HL-60 (cell line): ENCODE measurements at regions not wholly inside any gene's neighbourhood (a gene's known extent, or its start where the extent isn't known, plus 50 kb on each side); places are given as distances from the start of the nearest gene placed in this dataset.

ENCODE experiments used
- CTCF ChIP-seq: IDR thresholded peaks from one replicate; pipeline ENCODE4 v1.5.1; 2011; ENCODE audit warnings: low read length, control low read depth, inconsistent platforms; ENCODE audit not compliant: insufficient read depth
- GABPA ChIP-seq: IDR thresholded peaks from 2 replicates; pipeline ENCODE4 v1.6.1; 2012; ENCODE audit warnings: low read depth
- POLR2AphosphoS5 ChIP-seq: IDR thresholded peaks from 2 replicates; pipeline ENCODE4 v1.6.1; 2012; ENCODE audit warnings: low read depth
- TF ChIP-seq, protein P1 (sequence below): IDR thresholded peaks from 2 replicates; pipeline ENCODE4 v1.6.1; 2012; ENCODE audit warnings: low read depth; ENCODE audit not compliant: insufficient replicate concordance

GRCh38 chr2:157164891-157165290, 92.6 kb upstream of the GALNT5 start:
- TF ChIP-seq CTCF (no peak), GABPA (no peak), POLR2AphosphoS5 (no peak)
- TF ChIP-seq, protein P1, sequence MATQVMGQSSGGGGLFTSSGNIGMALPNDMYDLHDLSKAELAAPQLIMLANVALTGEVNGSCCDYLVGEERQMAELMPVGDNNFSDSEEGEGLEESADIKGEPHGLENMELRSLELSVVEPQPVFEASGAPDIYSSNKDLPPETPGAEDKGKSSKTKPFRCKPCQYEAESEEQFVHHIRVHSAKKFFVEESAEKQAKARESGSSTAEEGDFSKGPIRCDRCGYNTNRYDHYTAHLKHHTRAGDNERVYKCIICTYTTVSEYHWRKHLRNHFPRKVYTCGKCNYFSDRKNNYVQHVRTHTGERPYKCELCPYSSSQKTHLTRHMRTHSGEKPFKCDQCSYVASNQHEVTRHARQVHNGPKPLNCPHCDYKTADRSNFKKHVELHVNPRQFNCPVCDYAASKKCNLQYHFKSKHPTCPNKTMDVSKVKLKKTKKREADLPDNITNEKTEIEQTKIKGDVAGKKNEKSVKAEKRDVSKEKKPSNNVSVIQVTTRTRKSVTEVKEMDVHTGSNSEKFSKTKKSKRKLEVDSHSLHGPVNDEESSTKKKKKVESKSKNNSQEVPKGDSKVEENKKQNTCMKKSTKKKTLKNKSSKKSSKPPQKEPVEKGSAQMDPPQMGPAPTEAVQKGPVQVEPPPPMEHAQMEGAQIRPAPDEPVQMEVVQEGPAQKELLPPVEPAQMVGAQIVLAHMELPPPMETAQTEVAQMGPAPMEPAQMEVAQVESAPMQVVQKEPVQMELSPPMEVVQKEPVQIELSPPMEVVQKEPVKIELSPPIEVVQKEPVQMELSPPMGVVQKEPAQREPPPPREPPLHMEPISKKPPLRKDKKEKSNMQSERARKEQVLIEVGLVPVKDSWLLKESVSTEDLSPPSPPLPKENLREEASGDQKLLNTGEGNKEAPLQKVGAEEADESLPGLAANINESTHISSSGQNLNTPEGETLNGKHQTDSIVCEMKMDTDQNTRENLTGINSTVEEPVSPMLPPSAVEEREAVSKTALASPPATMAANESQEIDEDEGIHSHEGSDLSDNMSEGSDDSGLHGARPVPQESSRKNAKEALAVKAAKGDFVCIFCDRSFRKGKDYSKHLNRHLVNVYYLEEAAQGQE: no peak
